HK-2 (cell line): ENCODE measurements at regions not wholly inside any gene's neighbourhood (a gene's known extent, or its start where the extent isn't known, plus 50 kb on each side); places are given as distances from the start of the nearest gene placed in this dataset.
"Not testable (repeated sequence)": the region's sequence is repeated elsewhere in the genome, so short reads cannot be mapped to it uniquely, and the experiment has no call there.

ENCODE experiments used
- DNase-seq: peaks from one replicate; pipeline ENCODE4 v3.0.0-alpha.2; 2018; ENCODE audit not compliant: unreplicated experiment

- DNase-seq: no peak
Measured at GRCh38 chr18:56443166-56443907, 195.1 kb downstream of the TXNL1 start.

- DNase-seq: not testable (repeated sequence)
Measured at GRCh38 chr18:56438480-56438879, 199.9 kb downstream of the TXNL1 start.

GRCh38 chr18:56436651-56437050 is 201.7 kb downstream of the TXNL1 start:
- DNase-seq: no peak

- no peak for DNase-seq
Measured at GRCh38 chr18:56433919-56434318, 204.5 kb downstream of the TXNL1 start.

GRCh38 chr18:56431551-56431950 is 206.8 kb downstream of the TXNL1 start:
- DNase-seq: no peak

GRCh38 chr18:56423626-56424025 is 214.8 kb downstream of the TXNL1 start:
- DNase-seq: no peak

GRCh38 chr18:56421647-56422046 is 216.7 kb downstream of the TXNL1 start:
- no peak for DNase-seq

GRCh38 chr18:56420868-56421267 is 217.5 kb downstream of the TXNL1 start:
- not testable (repeated sequence) for DNase-seq

GRCh38 chr18:56414357-56414756 is 224.0 kb downstream of the TXNL1 start:
- DNase-seq: no peak

- no peak for DNase-seq
Measured at GRCh38 chr18:56413862-56414261, 224.5 kb downstream of the TXNL1 start.

GRCh38 chr18:56412951-56413350 is 225.4 kb downstream of the TXNL1 start:
- DNase-seq: no peak

- DNase-seq: no peak
Measured at GRCh38 chr18:56409736-56410135, 228.7 kb downstream of the TXNL1 start.

- no peak for DNase-seq
Measured at GRCh38 chr18:56407646-56408180, 230.7 kb downstream of the TXNL1 start.

- no peak for DNase-seq
Measured at GRCh38 chr18:56402872-56403516, 235.4 kb downstream of the TXNL1 start.

GRCh38 chr18:56393870-56394269 is 244.5 kb downstream of the TXNL1 start:
- DNase-seq: no peak

- DNase-seq: no peak
Measured at GRCh38 chr18:56391931-56392590, 246.3 kb downstream of the TXNL1 start.

- DNase-seq: no peak
Measured at GRCh38 chr18:56390626-56391025, 247.8 kb downstream of the TXNL1 start.

- no peak for DNase-seq
Measured at GRCh38 chr18:56389190-56389589, 249.2 kb downstream of the TXNL1 start.

- no peak for DNase-seq
Measured at GRCh38 chr18:56388571-56388970, 249.8 kb downstream of the TXNL1 start.

GRCh38 chr18:56386856-56387255 is 251.5 kb downstream of the TXNL1 start:
- DNase-seq: no peak

- no peak for DNase-seq
Measured at GRCh38 chr18:56383349-56383748, 255.0 kb downstream of the TXNL1 start.

- DNase-seq: no peak
Measured at GRCh38 chr18:56382541-56382940, 255.9 kb downstream of the TXNL1 start.

GRCh38 chr18:56381196-56381595 is 257.2 kb downstream of the TXNL1 start:
- DNase-seq: no peak
